Stimulated activated CD4-positive, alpha-beta T cell treated with anti-CD3 and anti-CD28 coated beads, Interleukin-15, amount 100 ng/mL, for 24 hours (primary cell): ENCODE measurements at regions not wholly inside any gene's neighbourhood (a gene's known extent, or its start where the extent isn't known, plus 50 kb on each side); places are given as distances from the start of the nearest gene placed in this dataset.

Source experiments
- DNase-seq: peaks from one replicate; pipeline ENCODE4 v3.0.0-alpha.2; 2020

DNA sequence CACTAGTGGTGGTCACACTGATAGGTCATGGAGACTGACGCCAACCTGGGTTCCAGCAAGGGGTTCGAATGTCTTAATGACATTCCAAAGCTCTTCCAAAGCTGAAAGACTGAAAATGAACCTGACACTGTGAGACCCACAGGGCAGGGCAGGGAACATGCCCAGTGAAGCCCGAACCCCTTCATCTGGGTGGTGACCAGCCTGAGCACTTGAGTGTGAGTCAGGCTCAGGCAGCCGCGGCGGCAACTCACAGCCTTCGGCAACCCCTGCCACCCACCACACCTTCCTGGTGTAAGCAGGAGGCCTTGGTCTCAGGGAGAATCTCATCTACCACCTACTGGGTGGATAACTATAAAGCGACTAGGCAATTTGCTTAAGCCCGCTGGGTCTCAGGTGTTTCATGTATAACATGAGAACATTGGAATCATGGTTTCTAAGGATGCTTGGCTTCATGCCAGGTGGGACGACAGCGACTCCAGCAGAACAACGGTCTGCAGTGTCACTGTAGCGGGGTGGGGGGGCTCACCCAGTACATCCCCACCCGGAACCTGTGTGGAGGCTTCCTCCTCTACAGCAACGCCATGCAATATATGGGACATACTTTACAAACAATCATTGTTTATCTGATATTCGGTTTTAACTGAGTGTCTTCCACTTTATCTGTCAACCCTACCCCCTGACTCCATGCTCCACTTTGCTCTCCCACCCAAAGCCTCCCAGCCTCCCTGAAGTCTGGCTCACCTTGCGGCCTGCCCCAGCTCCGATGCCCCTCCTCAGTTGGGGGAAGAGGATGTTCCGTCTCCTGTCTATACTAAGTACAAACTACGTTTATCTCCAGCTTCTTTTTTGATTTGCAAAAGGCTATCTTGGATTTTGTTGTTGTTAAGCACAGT is 125.0 kb upstream of the MEF2A start:
- DNase-seq, result no peak

GRCh38 chr15:99441444-99441800 is 124.4 kb upstream of the MEF2A start:
- no peak for DNase-seq

DNA sequence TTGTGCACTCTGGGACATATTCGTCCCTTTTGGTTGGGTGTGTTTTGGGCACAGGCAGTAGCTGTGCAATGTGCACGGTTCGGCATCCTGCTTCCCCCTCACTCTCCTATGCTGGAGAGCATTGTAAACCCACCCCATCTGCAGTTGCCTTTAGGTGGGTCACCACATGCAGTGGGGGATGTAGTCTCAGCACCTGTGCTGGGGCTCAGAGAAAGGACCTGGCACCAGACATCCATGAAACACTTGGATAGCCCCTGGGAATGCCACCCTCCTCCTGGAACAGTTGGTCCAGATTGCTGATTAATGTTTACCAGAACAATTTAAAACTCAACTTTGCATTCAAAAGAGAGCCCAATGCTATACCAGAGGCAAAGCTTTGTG is 123.9 kb upstream of the MEF2A start:
- DNase-seq, result no peak

GRCh38 chr15:99442252-99442897 is 123.4 kb upstream of the MEF2A start:
- no peak for DNase-seq

DNA sequence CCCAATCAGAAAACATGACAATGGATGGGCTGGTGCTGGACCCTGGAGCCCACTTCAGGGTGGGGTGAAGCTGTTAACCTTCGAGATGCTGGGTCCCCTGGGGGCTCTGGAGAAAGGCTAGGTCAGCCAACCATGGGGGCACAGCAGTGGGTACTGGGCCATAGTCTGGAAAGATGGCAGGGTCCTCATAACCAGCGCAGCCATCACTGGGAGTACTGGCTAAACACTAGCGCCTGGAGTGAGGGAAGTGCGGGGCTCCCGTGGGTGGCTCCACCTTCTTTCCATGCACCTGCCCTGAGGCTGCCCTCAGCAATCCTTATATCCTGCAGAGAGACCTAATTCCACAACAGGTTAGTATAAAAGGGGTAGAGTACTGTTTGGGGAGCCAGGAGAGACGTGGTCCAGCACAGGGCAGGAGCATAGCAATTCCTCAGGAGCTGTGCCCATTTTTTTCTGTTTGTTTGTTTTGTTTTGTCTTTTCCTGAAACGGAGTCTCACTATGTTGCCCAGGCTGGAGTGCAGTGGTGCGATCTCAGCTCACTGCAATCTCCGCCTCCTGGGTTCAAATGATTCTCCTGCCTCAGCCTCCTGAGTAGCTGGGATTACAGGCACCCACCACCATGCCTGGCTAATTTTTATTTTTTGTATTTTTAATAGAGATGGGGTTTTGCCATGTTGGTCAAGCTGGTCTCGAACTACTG is 122.6 kb upstream of the MEF2A start:
- no peak for DNase-seq

- DNase-seq, result no peak
These were observed 121.9 kb upstream of the MEF2A start for GRCh38 chr15:99443768-99444446.

DNA sequence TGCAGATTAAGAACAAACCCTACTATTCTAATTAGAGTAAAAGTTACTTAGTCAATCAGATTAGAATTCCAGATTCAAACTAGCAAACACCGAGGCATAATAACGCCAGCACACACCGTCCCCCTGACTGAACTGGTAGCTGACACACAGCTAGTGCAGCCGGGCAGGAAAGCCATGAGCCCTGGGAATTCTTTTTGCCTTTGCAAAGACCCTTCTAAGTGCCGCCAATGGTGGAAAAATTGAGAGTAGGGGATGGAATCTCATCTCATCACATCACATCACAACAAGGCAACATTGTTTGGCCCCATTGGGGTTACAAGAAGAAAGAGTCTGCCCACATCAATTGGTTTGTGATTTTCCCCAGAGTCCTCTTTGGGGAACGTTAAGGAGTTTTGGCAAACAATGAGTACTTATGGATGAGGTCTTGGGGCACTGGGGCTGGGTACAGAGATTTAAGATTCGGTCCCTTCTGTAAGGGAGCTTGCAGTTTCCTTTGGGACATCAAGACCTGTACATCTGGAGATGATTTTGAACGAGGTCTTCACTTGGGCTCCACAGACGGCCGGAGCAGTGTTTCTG is 120.4 kb upstream of the MEF2A start:
- DNase-seq, result no peak

GRCh38 chr15:99446565-99447496 is 119.0 kb upstream of the MEF2A start:
- no peak for DNase-seq

- DNase-seq, result no peak
These were observed 118.0 kb upstream of the MEF2A start for GRCh38 chr15:99447497-99448371.

DNA sequence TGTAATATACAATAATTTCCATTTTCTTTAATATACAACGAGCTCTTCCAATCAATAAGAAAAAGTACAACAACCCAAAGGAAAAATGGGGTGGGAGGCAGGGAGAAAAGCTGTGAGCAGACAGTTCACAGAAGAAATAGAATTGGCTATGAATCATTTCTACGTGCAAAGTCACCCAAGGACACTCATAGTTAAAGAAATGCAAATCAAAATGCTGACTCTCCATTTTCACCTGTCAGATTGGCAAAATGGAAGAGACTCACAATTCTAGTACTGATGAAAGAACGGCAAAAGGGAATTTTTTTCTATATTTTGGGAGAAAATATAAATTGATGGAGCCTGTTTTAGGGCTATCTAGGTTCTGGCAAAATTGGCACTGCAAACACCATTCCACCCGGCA is 116.3 kb upstream of the MEF2A start:
- DNase-seq, result no peak

- DNase-seq, result peak; percentile 82
These were observed 114.9 kb upstream of the MEF2A start for GRCh38 chr15:99450896-99451358.

GRCh38 chr15:99451484-99451883 is 114.3 kb upstream of the MEF2A start:
- no peak for DNase-seq

GRCh38 chr15:99452010-99452409 is 113.8 kb upstream of the MEF2A start:
- DNase-seq, result no peak

GRCh38 chr15:99452728-99453636 is 112.8 kb upstream of the MEF2A start:
- no peak for DNase-seq

DNA sequence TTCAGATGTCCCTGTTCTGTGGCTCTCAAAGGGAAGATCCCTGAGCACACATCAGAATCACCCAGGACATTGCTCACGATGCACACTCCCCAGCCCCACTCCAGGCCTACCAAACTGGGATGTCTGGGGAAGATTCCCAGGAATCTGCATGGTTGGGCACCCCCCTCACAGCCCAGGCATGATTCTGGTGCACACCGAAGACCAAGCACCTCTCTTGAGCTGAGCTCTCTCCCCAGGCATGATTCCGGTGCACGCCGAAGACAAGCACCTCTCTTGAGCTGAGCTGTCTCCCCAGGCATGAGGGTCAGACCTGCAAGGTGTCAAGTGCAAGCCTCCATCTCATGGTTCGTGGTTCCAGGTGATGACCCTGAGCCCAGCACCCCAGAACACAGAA is 112.2 kb upstream of the MEF2A start:
- no peak for DNase-seq

DNA sequence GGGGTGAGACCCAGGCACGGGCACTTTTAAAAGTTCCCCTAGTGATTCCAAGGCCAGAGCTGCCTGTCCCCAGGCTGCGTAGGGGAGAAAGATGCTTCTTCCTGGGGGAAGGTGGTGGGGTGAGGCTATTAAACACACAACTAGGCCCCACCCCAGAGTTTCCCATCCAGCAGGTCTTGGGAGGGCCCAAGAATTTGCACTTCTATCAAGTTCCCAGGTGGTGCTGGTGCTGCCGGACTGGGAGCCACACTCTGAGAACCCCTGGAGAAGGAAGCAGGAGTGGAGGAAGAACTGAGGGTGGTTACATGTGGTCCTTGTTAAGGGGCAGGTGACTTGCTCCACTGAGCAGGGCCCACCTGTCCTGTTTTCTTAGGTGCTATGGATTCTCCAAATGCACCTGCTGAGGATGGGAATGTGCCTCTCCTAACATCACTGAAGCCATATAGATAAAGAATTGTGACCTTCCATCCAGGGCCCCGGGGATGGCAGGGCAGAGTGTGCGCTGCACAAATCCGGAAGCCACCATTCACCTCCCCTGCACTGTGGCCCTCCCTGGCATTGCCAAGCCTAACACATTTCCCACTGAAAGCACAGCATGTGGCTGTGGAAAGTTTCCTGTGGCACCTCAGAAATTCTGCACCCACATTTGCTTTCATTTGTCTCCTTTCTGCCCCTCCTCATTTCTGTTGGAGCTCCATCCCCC is 111.5 kb upstream of the MEF2A start:
- DNase-seq, result no peak

GRCh38 chr15:99454941-99455788 is 110.6 kb upstream of the MEF2A start:
- DNase-seq, result no peak

- no peak for DNase-seq
These were observed 110.0 kb upstream of the MEF2A start for GRCh38 chr15:99455789-99456160.
